ENCODE measurements at regions not wholly inside any gene's neighbourhood (a gene's known extent, or its start where the extent isn't known, plus 50 kb on each side); places are given as distances from the start of the nearest gene placed in this dataset.

DNA sequence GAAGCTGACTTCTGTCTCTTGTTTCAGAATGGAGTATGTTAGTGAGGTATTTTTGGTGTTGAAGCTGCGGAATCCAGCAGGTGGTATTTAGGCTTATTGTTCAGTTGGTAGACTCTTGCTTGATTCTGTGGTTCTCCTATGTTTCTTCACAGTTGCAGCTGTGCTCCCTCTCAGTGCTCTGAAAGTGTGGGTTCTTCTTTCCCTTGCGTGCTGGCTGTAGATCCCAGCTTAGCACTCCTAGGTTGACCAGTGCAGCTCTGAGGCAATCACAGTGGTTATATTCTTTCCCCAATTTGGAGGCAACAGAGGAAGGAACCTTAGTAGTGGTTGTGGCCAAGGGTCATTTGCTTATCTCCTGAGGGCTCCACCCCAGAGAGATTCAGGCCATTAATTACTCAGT is 269.2 kb upstream of the NRIP1 start:
- TF ChIP-seq, protein P1, sequence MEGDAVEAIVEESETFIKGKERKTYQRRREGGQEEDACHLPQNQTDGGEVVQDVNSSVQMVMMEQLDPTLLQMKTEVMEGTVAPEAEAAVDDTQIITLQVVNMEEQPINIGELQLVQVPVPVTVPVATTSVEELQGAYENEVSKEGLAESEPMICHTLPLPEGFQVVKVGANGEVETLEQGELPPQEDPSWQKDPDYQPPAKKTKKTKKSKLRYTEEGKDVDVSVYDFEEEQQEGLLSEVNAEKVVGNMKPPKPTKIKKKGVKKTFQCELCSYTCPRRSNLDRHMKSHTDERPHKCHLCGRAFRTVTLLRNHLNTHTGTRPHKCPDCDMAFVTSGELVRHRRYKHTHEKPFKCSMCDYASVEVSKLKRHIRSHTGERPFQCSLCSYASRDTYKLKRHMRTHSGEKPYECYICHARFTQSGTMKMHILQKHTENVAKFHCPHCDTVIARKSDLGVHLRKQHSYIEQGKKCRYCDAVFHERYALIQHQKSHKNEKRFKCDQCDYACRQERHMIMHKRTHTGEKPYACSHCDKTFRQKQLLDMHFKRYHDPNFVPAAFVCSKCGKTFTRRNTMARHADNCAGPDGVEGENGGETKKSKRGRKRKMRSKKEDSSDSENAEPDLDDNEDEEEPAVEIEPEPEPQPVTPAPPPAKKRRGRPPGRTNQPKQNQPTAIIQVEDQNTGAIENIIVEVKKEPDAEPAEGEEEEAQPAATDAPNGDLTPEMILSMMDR (IDR thresholded peaks at IDR 0.05; ENCODE audit: insufficient read depth, missing control alignments): no peak
- FAIRE-seq (no peak), DNase-seq (ENCODE audit: insufficient read length, low spot score) (no peak)

DNA sequence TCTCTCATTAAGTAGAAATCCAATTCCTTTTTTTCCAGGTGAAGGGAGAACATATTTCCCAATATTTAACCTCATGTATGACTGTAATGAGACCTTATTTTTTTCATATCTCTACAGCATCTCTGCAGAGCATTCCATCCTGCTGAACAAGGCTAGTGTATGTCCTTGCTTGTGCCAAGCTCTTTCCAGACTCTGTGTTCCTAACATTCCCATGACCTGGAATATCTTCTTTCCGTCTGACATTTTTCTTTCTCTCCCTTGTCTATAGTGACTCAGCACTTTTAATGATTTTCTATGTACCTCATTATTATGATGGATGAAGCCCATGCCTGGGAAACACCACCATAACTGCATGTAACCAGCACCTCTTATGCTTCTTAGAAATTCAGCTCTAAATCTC is 278.3 kb upstream of the NRIP1 start:
- TF ChIP-seq, protein P1 (IDR thresholded peaks at IDR 0.05; ENCODE audit: insufficient read depth, missing control alignments): no peak
- no peak for DNase-seq (ENCODE audit: insufficient read length, low spot score)
- no peak for FAIRE-seq

DNA sequence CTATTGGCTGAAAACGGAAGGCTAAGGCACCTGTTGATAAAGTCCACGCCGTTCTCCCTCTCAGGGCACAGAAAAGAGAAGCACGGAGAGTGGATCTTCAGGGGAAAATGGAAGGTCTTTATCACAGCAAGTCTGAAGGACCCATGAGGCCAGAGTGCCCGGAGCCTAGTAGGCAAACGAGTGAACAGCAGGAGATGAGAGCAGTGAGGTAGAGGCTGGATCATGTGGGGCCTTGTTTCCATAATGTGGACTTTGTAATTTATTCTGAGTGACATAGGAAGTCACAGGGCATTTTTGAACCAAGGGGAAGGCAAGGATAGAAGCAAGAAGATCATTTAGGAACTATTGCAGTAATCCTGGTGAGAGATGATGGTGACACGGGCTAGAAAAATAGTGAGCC is 287.2 kb upstream of the NRIP1 start:
- TF ChIP-seq, protein P1 (IDR thresholded peaks at IDR 0.05; ENCODE audit: insufficient read depth, missing control alignments): no peak
- DNase-seq (ENCODE audit: insufficient read length, low spot score) (no peak), FAIRE-seq (no peak)

DNA sequence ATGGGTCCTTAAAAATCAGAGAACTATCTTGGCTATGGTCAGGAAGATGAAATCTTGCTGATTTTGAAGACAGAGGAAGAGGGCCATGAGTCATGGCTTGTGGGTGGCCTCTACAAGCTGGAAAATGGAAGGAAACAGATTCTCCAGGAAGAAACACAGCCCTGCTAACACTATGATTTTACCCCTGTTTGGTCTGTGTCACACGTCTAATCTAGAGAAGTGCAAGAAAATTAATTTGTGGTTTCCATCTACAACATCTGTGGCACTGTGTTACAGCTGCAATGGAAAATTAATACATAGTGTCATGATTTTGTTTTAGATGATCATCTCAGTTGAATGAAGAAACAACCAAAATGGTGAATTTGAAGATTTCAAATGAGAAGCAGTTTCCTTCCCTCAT is 288.7 kb upstream of the NRIP1 start:
- DNase-seq (ENCODE audit: insufficient read length, low spot score): no peak
- TF ChIP-seq, protein P1 (IDR thresholded peaks at IDR 0.05; ENCODE audit: insufficient read depth, missing control alignments): no peak
- FAIRE-seq: no peak

DNA sequence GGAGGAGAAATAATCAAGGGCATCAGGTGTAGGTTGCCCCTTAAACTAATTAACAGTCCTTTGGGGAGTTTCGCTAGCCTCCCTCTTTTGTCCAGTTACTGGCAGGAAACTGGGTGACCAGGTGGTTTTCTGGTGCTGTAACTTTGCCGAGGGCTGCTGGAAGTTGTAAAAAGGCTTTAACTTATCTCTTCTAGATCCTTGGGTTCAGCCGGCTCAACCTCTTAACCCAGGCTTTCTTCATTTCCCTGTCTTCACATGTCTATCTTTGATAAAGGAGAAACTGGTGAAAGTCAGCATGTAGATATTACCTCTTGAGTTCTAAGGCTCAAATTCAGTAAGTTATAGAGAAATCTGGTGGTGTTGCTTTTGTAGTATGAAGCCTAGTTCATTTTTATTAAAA is 289.7 kb upstream of the NRIP1 start:
- DNase-seq (ENCODE audit: insufficient read length, low spot score) (no peak), FAIRE-seq (no peak)
- TF ChIP-seq, protein P1 (IDR thresholded peaks at IDR 0.05; ENCODE audit: insufficient read depth, missing control alignments): no peak

DNA sequence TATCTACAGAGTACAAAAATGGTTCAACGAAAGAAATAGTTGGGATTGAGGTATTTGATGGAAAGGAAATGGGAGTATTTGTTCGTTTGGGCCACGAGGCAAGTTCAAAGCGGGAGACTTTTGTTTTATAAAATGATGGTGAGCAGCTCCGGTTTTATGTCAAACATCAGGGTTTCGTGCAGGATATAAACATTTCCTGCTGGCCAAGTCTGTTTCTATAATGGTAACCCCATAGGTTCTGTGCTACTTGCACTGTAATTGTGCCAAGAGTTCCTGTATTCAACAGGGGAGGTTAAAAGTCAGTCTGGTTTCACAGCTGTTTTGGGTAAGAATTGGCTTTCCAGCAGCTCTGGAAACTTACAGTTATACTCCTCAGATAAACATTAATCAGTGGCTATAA is 290.3 kb upstream of the NRIP1 start:
- FAIRE-seq: no peak
- TF ChIP-seq, protein P1 (IDR thresholded peaks at IDR 0.05; ENCODE audit: insufficient read depth, missing control alignments): no peak
- no peak for DNase-seq (ENCODE audit: insufficient read length, low spot score)

DNA sequence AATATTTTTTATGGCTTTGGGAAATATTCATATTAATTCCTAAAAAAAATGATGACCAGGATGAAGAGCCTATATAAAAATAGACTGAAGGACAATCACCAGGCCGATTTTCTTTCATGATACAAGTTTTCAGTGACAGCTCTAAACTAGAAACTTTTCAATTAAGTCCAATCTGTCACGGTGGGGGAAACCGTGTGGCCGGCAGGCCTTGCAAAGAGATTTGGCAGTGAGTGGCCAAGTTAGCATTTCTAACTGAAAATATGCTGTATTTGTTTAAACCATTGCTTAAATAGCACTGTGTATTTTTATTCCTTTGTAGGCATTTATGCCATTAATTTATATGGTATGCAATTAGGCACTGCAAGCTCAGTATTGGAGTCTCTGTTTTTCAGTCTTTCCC is 294.5 kb upstream of the NRIP1 start:
- TF ChIP-seq, protein P1 (IDR thresholded peaks at IDR 0.05; ENCODE audit: insufficient read depth, missing control alignments): no peak
- FAIRE-seq (no peak), DNase-seq (ENCODE audit: insufficient read length, low spot score) (no peak)

All from D721Med (cell line).